ENCODE measurements at regions not wholly inside any gene's neighbourhood (a gene's known extent, or its start where the extent isn't known, plus 50 kb on each side); places are given as distances from the start of the nearest gene placed in this dataset.

DNA sequence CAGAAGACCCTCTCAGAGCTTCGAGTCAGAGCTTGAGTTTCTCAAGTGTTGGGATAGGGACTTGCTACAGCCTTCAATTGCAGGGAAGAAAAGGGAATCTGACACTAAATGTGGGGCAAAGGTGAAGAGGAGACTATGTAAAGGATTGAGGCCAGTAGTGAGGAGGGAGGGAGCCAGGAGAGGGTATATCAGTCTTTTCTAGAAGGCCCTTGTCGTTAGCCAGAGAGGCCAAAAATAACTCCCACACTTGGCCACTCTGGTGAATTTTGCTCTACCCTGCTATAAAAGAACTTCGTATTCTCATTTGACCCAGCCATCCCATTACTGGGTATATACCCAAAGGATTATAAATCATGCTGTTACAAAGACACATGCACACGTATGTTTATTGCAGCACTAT, 162.0 kb downstream of the MDFIC start (continued):
- TF ChIP-seq POLR2AphosphoS5 (IDR thresholded peaks at IDR 0.05; ENCODE audit: low read length) (no peak), SIX5 (IDR thresholded peaks at IDR 0.05; ENCODE audit: low read depth, low read length, severe bottlenecking) (no peak), NRF1 (conservative IDR thresholded peaks at IDR 0.05; ENCODE audit: low read depth, low read length) (no peak), BCL11A (IDR thresholded peaks at IDR 0.05; ENCODE audit: low read depth, low read length) (no peak), ZSCAN29 (IDR thresholded peaks at IDR 0.05) (no peak), KAT2A (conservative IDR thresholded peaks at IDR 0.05; ENCODE audit: control insufficient read depth, low read depth, low read length) (no peak), IKZF1 (conservative IDR thresholded peaks at IDR 0.05) (no peak), ZZZ3 (IDR thresholded peaks at IDR 0.05; ENCODE audit: control insufficient read depth, insufficient read length, low read depth) (no peak)
- TF ChIP-seq, protein P1, sequence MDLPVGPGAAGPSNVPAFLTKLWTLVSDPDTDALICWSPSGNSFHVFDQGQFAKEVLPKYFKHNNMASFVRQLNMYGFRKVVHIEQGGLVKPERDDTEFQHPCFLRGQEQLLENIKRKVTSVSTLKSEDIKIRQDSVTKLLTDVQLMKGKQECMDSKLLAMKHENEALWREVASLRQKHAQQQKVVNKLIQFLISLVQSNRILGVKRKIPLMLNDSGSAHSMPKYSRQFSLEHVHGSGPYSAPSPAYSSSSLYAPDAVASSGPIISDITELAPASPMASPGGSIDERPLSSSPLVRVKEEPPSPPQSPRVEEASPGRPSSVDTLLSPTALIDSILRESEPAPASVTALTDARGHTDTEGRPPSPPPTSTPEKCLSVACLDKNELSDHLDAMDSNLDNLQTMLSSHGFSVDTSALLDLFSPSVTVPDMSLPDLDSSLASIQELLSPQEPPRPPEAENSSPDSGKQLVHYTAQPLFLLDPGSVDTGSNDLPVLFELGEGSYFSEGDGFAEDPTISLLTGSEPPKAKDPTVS (IDR thresholded peaks at IDR 0.05; ENCODE audit: low read depth, low read length): no peak

DNA sequence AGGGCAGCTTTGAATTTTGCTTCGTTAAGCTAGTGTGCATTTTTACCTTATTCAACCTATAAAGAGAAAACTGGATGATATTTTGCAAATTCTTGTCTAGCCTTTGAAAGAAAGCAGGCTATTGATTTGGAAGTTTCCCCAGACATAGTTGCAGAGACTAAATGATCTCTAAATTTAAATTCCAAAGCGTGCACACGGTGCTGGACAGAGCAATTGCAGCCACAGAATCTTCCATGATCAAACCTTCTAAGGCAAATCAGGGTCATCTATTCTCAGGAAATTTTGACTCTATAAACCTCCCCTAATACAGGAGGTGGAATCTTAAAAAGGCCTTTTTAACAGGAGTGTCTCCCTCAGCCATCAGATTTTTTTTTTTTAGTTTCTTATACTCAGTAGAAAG, 159.9 kb downstream of the MDFIC start:
- Histone ChIP-seq H3K9me3 (replicated peaks; ENCODE audit: control insufficient read depth, insufficient read depth, low read length) (no peaks in the 10 kb centered on the region), H3K36me3 (ENCODE audit: control insufficient read depth in 2 of 2, insufficient read depth in 2 of 2, low read length in 1 of 2) (no peaks in the 10 kb centered on the region), H3K27ac (ENCODE audit: control insufficient read depth, insufficient read depth) (no peak overlapping the region), H3K4me1 (ENCODE audit: control insufficient read depth, insufficient read depth, low read length) (no peaks in the 10 kb centered on the region), H2AFZ (ENCODE audit: control insufficient read depth, low read depth, low read length) (no peak overlapping the region), H4K20me1 (ENCODE audit: control insufficient read depth, insufficient read depth) (no peaks in the 10 kb centered on the region), H3K4me2 (ENCODE audit: control insufficient read depth, insufficient read depth) (no peak overlapping the region), H3K9ac (ENCODE audit: control insufficient read depth, insufficient read depth, low read length) (no peak overlapping the region), H3K4me3 (no peak overlapping the region), H3K27me3 (replicated peaks in 1 of 2; ENCODE audit: control insufficient read depth in 2 of 2, insufficient read depth in 2 of 2, low read length in 1 of 2) (no peaks in the 10 kb centered on the region), H3K79me2 (ENCODE audit: control insufficient read depth, insufficient read depth, low read length) (no peaks in the 10 kb centered on the region)
- POLR2A ChIA-PET: no interaction called here
- DNase-seq (ENCODE audit: low read depth, low spot score) (no peak), FAIRE-seq (no peak), ATAC-seq (no peak)
- RAD21 ChIA-PET (ENCODE audit: unreplicated experiment): no interaction called here
- intact Hi-C loops (cut with micrococcal nuclease; ENCODE audit: unreplicated experiment): no loop called here
- CTCF ChIA-PET: no interaction called here
- 58% methylated on average over 3 of the region's 3 CpGs for whole genome bisulfite sequencing (ENCODE audit: insufficient coverage, insufficient replicate concordance, low lambda C conversion rate, missing lambda C conversion rate)
- TF ChIP-seq SP1 (IDR thresholded peaks at IDR 0.05; ENCODE audit: low read depth, low read length) (no peak), BCL11A (IDR thresholded peaks at IDR 0.05; ENCODE audit: low read depth, low read length) (no peak)
- TF ChIP-seq, protein P2, sequence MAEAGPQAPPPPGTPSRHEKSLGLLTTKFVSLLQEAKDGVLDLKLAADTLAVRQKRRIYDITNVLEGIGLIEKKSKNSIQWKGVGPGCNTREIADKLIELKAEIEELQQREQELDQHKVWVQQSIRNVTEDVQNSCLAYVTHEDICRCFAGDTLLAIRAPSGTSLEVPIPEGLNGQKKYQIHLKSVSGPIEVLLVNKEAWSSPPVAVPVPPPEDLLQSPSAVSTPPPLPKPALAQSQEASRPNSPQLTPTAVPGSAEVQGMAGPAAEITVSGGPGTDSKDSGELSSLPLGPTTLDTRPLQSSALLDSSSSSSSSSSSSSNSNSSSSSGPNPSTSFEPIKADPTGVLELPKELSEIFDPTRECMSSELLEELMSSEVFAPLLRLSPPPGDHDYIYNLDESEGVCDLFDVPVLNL (IDR thresholded peaks at IDR 0.05; ENCODE audit: low read depth, low read length): no peak
- in situ Hi-C loops (cut with MboI): no loop called here
- no TSS peak for BruUV-seq (replicated peaks)
- SMC1A ChIA-PET (ENCODE audit: uncharacterized antibody, unreplicated experiment): interaction anchor here (1.1 kb wide), 1 partner anchor 216 kb away, joined by 3 read pairs; no protein-coding TSS in a partner anchor
